ENCODE measurements at regions not wholly inside any gene's neighbourhood (a gene's known extent, or its start where the extent isn't known, plus 50 kb on each side); places are given as distances from the start of the nearest gene placed in this dataset.

GRCh38 chr16:82257990-82258389 lies 88.0 kb upstream of the MPHOSPH6 start:
- H3K4me3 ChIP-seq (ENCODE audit: low read depth, low read length) = no peak overlapping the region
- TF ChIP-seq CTCF (IDR thresholded peaks at IDR 0.05; ENCODE audit: low read depth, low read length) = no peak

GRCh38 chr16:82252582-82252981 lies 82.6 kb upstream of the MPHOSPH6 start:
- no peak for TF ChIP-seq CTCF (IDR thresholded peaks at IDR 0.05; ENCODE audit: low read depth, low read length)
- H3K4me3 ChIP-seq (ENCODE audit: low read depth, low read length) = no peak overlapping the region

GRCh38 chr16:82248677-82249076 lies 78.7 kb upstream of the MPHOSPH6 start:
- H3K4me3 ChIP-seq (ENCODE audit: low read depth, low read length) = no peak overlapping the region
- no peak for TF ChIP-seq CTCF (IDR thresholded peaks at IDR 0.05; ENCODE audit: low read depth, low read length)

GRCh38 chr16:82248012-82248656 lies 78.1 kb upstream of the MPHOSPH6 start:
- TF ChIP-seq CTCF (IDR thresholded peaks at IDR 0.05; ENCODE audit: low read depth, low read length) = no peak
- H3K4me3 ChIP-seq (ENCODE audit: low read depth, low read length) = no peak overlapping the region

GRCh38 chr16:82242201-82242600 lies 72.2 kb upstream of the MPHOSPH6 start:
- H3K4me3 ChIP-seq (ENCODE audit: low read depth, low read length) = no peak overlapping the region
- TF ChIP-seq CTCF (IDR thresholded peaks at IDR 0.05; ENCODE audit: low read depth, low read length) = no peak

- no peak overlapping the region for H3K4me3 ChIP-seq (ENCODE audit: low read depth, low read length)
- TF ChIP-seq CTCF (IDR thresholded peaks at IDR 0.05; ENCODE audit: low read depth, low read length) = no peak
These were observed 71.5 kb upstream of the MPHOSPH6 start for GRCh38 chr16:82241469-82242052.

GRCh38 chr16:82240111-82240510 lies 70.1 kb upstream of the MPHOSPH6 start:
- no peak overlapping the region for H3K4me3 ChIP-seq (ENCODE audit: low read depth, low read length)
- TF ChIP-seq CTCF (IDR thresholded peaks at IDR 0.05; ENCODE audit: low read depth, low read length) = no peak
